ENCODE measurements at regions not wholly inside any gene's neighbourhood (a gene's known extent, or its start where the extent isn't known, plus 50 kb on each side); places are given as distances from the start of the nearest gene placed in this dataset.

DNA sequence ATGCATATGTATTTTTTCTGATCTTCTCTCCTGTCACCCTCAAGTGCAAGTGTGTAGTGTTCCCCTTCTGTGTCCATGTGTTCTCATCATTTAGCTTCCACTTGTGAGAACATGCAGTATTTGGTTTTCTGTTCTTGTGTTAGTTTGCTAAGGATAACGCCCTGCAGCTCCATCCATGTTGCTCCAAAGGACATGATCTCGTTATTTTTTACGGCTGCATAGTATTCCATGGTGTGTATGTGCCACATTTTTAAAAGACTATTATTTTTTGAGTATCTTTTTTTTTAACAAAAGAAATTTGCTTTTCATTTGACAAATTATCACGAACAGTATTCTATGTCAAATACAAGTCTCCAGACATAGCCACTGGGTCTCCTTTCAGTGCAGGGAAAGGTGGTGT is 110.1 kb upstream of the ZNF746 start:
- TF ChIP-seq TEAD4 (IDR thresholded peaks at IDR 0.05; ENCODE audit: low read depth, low read length) (no peak), FOSL1 (IDR thresholded peaks at IDR 0.05; ENCODE audit: insufficient read depth, low read depth, low read length) (no peak)

Measured in H1 (cell line).